GM12878 (cell line): ENCODE measurements at regions not wholly inside any gene's neighbourhood (a gene's known extent, or its start where the extent isn't known, plus 50 kb on each side); places are given as distances from the start of the nearest gene placed in this dataset.
A peak's percentile ranks its signal among the peaks of the same experiment; 100 is the strongest.

ENCODE experiments used
- EED ChIP-seq: sonication (generic); IDR thresholded peaks from 2 replicates; pipeline ENCODE4 v1.6.1; 2016; ENCODE audit warnings: antibody characterized with exemption, low read depth
- FOXM1 ChIP-seq: IDR thresholded peaks from 2 replicates; pipeline ENCODE4 v1.6.1; 2012; ENCODE audit warnings: low read depth, mild to moderate bottlenecking, inconsistent platforms, low read length, moderate library complexity
- IKZF1 ChIP-seq: fragments of 450-650 bp; conservative IDR thresholded peaks from 2 replicates; pipeline ENCODE4 v1.6.1; 2017; ENCODE audit warnings: antibody characterized with exemption, mild to moderate bottlenecking
- LARP7 ChIP-seq: fragments of 450-650 bp; IDR thresholded peaks from 2 replicates; pipeline ENCODE4 v1.6.1; 2017; ENCODE audit warnings: mild to moderate bottlenecking
- NFYB ChIP-seq: IDR thresholded peaks from 2 replicates; pipeline ENCODE4 v1.6.1; 2011; ENCODE audit warnings: low read depth, mild to moderate bottlenecking, low read length, improper control_type of control experiment, moderate library complexity; ENCODE audit not compliant: insufficient read depth
- SIN3A ChIP-seq: IDR thresholded peaks from 2 replicates; pipeline ENCODE4 v1.6.1; 2012; ENCODE audit warnings: low read depth, low read length, improper control_type of control experiment
- SRF ChIP-seq, 2 experiments: IDR thresholded peaks; 2 replicates each; pipeline ENCODE4 v1.6.1; 2011; ENCODE audit warnings: low read depth in 2 of 2, low read length in 2 of 2, mild to moderate bottlenecking in 1 of 2, moderate library complexity in 1 of 2
- TCF3 ChIP-seq: IDR thresholded peaks from 2 replicates; pipeline ENCODE4 v1.6.1; 2012; ENCODE audit warnings: low read depth, mild to moderate bottlenecking, low read length, borderline replicate concordance; ENCODE audit not compliant: insufficient read depth
- YBX1 ChIP-seq: fragments of 450-650 bp; IDR thresholded peaks from 2 replicates; pipeline ENCODE4 v1.6.1; 2016; ENCODE audit warnings: antibody characterized with exemption
- ZSCAN29 ChIP-seq: fragments of 450-650 bp; IDR thresholded peaks from 2 replicates; pipeline ENCODE4 v1.6.1; 2017; ENCODE audit warnings: mild to moderate bottlenecking, moderate library complexity
- TF ChIP-seq, protein P1 (sequence below): fragments of 450-650 bp; IDR thresholded peaks from 2 replicates; pipeline ENCODE4 v1.6.1; 2017; ENCODE audit warnings: mild to moderate bottlenecking, moderate library complexity
- TF ChIP-seq, protein P2 (sequence below): fragments of 450-650 bp; formaldehyde crosslinking; IDR thresholded peaks from 2 replicates; pipeline ENCODE4 v1.4.0; 2022; ENCODE audit warnings: mild to moderate bottlenecking, moderate library complexity
- TF ChIP-seq, protein P3 (sequence below): fragments of 450-650 bp; IDR thresholded peaks from 2 replicates; pipeline ENCODE4 v1.6.1; 2018; ENCODE audit warnings: mild to moderate bottlenecking, low read depth, moderate library complexity; ENCODE audit not compliant: partially characterized antibody
- TF ChIP-seq, protein P4 (sequence below): fragments of 450-650 bp; conservative IDR thresholded peaks from 2 replicates; pipeline ENCODE4 v1.6.1; 2017; ENCODE audit warnings: mild to moderate bottlenecking, moderate library complexity

DNA sequence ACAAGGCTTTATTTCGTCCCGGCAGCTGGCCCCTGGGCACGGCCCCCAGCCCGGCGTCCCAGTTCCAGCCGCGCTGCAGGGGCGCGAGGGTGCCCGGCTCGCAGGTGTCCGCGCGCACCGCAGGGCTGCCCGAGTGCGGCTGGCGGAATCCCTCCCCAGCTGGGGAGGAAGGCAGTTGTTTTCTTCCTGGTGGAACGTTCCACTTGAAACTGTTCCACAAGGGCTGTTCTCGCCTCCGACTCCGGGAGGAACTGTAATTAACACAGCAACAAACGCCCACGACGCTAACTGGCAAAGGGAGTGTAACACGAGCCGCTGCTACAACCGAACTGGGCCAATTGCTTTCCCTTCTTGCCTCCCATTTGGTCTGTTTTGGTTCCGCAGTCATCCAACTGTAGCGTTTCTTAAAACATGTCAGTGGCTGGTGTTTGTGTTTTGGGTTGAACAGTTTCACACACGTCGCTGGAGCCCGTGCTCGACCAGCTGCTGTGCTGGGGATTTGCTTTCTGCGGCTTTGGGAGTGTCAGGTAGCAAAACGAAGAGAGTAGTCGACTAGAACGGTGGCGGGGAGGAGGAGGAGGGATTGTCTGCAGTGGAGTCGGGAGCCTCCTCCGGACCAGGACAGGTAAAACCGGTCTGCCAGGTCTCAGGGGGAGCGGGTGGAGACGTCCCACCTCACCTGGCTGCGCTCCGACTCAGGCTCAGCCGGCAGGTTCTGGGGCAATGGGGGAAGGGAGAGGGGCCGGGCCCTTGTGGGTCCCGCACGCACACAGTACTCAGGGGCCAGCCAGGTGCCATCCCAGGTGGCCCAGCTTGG is 131.6 kb upstream of the NIPBL start (continued):
- TF ChIP-seq, protein P1, sequence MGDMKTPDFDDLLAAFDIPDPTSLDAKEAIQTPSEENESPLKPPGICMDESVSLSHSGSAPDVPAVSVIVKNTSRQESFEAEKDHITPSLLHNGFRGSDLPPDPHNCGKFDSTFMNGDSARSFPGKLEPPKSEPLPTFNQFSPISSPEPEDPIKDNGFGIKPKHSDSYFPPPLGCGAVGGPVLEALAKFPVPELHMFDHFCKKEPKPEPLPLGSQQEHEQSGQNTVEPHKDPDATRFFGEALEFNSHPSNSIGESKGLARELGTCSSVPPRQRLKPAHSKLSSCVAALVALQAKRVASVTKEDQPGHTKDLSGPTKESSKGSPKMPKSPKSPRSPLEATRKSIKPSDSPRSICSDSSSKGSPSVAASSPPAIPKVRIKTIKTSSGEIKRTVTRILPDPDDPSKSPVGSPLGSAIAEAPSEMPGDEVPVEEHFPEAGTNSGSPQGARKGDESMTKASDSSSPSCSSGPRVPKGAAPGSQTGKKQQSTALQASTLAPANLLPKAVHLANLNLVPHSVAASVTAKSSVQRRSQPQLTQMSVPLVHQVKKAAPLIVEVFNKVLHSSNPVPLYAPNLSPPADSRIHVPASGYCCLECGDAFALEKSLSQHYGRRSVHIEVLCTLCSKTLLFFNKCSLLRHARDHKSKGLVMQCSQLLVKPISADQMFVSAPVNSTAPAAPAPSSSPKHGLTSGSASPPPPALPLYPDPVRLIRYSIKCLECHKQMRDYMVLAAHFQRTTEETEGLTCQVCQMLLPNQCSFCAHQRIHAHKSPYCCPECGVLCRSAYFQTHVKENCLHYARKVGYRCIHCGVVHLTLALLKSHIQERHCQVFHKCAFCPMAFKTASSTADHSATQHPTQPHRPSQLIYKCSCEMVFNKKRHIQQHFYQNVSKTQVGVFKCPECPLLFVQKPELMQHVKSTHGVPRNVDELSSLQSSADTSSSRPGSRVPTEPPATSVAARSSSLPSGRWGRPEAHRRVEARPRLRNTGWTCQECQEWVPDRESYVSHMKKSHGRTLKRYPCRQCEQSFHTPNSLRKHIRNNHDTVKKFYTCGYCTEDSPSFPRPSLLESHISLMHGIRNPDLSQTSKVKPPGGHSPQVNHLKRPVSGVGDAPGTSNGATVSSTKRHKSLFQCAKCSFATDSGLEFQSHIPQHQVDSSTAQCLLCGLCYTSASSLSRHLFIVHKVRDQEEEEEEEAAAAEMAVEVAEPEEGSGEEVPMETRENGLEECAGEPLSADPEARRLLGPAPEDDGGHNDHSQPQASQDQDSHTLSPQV, result no peak
- TF ChIP-seq, protein P2, sequence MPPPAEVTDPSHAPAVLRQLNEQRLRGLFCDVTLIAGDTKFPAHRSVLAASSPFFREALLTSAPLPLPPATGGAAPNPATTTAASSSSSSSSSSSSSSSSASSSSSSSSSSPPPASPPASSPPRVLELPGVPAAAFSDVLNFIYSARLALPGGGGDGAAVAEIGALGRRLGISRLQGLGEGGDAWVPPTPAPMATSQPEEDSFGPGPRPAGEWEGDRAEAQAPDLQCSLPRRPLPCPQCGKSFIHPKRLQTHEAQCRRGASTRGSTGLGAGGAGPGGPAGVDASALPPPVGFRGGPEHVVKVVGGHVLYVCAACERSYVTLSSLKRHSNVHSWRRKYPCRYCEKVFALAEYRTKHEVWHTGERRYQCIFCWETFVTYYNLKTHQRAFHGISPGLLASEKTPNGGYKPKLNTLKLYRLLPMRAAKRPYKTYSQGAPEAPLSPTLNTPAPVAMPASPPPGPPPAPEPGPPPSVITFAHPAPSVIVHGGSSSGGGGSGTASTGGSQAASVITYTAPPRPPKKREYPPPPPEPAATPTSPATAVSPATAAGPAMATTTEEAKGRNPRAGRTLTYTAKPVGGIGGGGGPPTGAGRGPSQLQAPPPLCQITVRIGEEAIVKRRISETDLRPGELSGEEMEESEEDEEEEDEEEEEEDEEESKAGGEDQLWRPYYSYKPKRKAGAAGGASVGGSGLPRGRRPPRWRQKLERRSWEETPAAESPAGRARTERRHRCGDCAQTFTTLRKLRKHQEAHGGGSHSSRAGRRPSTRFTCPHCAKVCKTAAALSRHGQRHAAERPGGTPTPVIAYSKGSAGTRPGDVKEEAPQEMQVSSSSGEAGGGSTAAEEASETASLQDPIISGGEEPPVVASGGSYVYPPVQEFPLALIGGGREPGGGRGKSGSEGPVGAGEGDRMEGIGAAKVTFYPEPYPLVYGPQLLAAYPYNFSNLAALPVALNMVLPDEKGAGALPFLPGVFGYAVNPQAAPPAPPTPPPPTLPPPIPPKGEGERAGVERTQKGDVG, result no peak
- TF ChIP-seq FOXM1 (no peak), SIN3A (no peak), EED (no peak; the same call in 1 of the 2 replicates), LARP7 (0 out of 2 replicates have a peak, but pooled peaks have one; percentile 3), ZSCAN29 (no peak), TCF3 (0 out of 2 replicates have a peak, but pooled peaks have one; percentile 58), YBX1 (no peak), NFYB (no peak), SRF (IDR thresholded peaks at IDR 0.05; ENCODE audit: low read depth in 2 of 2, low read length in 2 of 2) (no peak), IKZF1 (peak; percentile 68)
- TF ChIP-seq, protein P3, sequence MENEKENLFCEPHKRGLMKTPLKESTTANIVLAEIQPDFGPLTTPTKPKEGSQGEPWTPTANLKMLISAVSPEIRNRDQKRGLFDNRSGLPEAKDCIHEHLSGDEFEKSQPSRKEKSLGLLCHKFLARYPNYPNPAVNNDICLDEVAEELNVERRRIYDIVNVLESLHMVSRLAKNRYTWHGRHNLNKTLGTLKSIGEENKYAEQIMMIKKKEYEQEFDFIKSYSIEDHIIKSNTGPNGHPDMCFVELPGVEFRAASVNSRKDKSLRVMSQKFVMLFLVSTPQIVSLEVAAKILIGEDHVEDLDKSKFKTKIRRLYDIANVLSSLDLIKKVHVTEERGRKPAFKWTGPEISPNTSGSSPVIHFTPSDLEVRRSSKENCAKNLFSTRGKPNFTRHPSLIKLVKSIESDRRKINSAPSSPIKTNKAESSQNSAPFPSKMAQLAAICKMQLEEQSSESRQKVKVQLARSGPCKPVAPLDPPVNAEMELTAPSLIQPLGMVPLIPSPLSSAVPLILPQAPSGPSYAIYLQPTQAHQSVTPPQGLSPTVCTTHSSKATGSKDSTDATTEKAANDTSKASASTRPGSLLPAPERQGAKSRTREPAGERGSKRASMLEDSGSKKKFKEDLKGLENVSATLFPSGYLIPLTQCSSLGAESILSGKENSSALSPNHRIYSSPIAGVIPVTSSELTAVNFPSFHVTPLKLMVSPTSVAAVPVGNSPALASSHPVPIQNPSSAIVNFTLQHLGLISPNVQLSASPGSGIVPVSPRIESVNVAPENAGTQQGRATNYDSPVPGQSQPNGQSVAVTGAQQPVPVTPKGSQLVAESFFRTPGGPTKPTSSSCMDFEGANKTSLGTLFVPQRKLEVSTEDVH, result no peak
- TF ChIP-seq, protein P4, sequence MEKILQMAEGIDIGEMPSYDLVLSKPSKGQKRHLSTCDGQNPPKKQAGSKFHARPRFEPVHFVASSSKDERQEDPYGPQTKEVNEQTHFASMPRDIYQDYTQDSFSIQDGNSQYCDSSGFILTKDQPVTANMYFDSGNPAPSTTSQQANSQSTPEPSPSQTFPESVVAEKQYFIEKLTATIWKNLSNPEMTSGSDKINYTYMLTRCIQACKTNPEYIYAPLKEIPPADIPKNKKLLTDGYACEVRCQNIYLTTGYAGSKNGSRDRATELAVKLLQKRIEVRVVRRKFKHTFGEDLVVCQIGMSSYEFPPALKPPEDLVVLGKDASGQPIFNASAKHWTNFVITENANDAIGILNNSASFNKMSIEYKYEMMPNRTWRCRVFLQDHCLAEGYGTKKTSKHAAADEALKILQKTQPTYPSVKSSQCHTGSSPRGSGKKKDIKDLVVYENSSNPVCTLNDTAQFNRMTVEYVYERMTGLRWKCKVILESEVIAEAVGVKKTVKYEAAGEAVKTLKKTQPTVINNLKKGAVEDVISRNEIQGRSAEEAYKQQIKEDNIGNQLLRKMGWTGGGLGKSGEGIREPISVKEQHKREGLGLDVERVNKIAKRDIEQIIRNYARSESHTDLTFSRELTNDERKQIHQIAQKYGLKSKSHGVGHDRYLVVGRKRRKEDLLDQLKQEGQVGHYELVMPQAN, result 0 out of 2 replicates have a peak, but pooled peaks have one; percentile 40
